AG04450 (cell line): ENCODE measurements at regions not wholly inside any gene's neighbourhood (a gene's known extent, or its start where the extent isn't known, plus 50 kb on each side); places are given as distances from the start of the nearest gene placed in this dataset.

Source experiments
- CTCF ChIA-PET: fragments of 300-600, 350-600 bp; formaldehyde crosslinking; extraction: SDS; loops from one replicate; lab custom pipeline; 2022; ENCODE audit warnings: antibody characterized with exemption, inconsistent platforms; lab: Charles Lee
- POLR2A ChIA-PET: fragments of 350-600 bp; formaldehyde crosslinking; extraction: SDS; loops from one replicate; lab custom pipeline; 2021; ENCODE audit warnings: antibody characterized with exemption, inconsistent platforms; lab: Yijun Ruan, JAX
- DNase-seq: peaks from one replicate; pipeline ENCODE4 v3.0.0-alpha.2; 2011; ENCODE audit warnings: low read depth, low spot score
- H3K27ac ChIP-seq: one replicate; pipeline ENCODE4 v1.5.1; 2012; ENCODE audit warnings: low read depth, low read length, control low read depth
- H3K27me3 ChIP-seq: one replicate; pipeline ENCODE4 v1.6.0; 2012; ENCODE audit warnings: low read length; ENCODE audit not compliant: control insufficient read depth, insufficient read depth
- H3K4me3 ChIP-seq: 2 replicates; pipeline ENCODE4 v1.5.1; 2011; ENCODE audit warnings: mild to moderate bottlenecking, low read depth, low read length, control low read depth
- H3K9me3 ChIP-seq: 2 replicates; pipeline ENCODE4 v1.5.1; 2012; ENCODE audit warnings: low read length; ENCODE audit not compliant: control insufficient read depth, insufficient read depth
- CTCF ChIP-seq: IDR thresholded peaks from 2 replicates; pipeline ENCODE4 v1.5.1; 2011; ENCODE audit warnings: low read depth, low read length, control low read depth, inconsistent platforms

DNA sequence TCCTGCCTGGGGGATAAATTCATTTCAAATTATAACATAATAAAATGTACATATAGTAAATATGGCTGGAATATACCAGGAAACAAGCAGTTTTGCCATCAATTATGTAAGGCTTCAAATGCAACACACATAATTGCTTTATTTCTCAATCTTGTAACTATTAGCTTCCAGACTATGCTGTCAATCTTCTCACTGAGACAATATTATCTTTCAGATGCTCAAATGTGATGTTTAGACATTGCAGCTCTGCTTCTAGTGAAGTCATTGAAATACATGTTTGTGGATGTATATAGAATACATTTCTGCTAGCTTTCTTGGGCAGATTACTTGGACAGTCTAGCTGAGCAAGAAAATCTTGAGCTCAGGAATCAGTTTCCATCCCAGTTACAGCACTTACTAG lies 454.4 kb downstream of the TDRD3 start:
- TF ChIP-seq CTCF, result no peak
- ChIA-PET POLR2A (no interaction called here), CTCF (no interaction called here)
- peaks cover 2% of the 10 kb centered on the region; the same call in 1 of the 2 replicates for H3K9me3 ChIP-seq
- no peak for DNase-seq
- H3K27me3 ChIP-seq, result no peaks in the 10 kb centered on the region
- no peak overlapping the region for H3K27ac ChIP-seq
- no peak overlapping the region for H3K4me3 ChIP-seq

- H3K27ac ChIP-seq, result no peak overlapping the region
- CTCF ChIA-PET, result no interaction called here
- POLR2A ChIA-PET, result no interaction called here
These were observed 453.5 kb downstream of the TDRD3 start for GRCh38 chr13:60850526-60850925.

DNA sequence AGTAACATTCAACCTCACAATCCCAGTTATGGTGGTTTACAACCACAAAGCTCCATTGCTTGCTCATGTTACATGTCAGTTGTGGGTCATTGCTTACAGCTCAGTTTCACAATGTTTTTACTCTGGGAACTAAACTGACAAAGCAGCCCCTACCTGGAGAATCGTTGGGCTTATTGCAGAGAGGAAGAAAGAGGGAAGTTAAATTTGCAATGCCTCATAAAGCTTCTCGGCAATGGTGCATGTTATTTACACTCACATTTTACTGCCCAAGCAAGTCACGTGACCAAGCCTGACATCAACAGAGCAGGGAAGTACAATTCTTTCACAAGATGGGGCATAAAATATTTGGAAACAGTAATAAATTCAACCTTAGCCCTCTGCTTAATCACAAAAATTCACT lies 441.6 kb downstream of the TDRD3 start:
- no peak overlapping the region for H3K4me3 ChIP-seq
- POLR2A ChIA-PET, result no interaction called here
- CTCF ChIA-PET, result no interaction called here
- H3K27me3 ChIP-seq, result no peaks in the 10 kb centered on the region
- no peak for DNase-seq
- no peak overlapping the region for H3K27ac ChIP-seq
- peaks cover 5% of the 10 kb centered on the region for H3K9me3 ChIP-seq
- TF ChIP-seq CTCF, result no peak

More at GRCh38 chr13:60850526-60850925, 453.5 kb downstream of the TDRD3 start:
- TF ChIP-seq CTCF, result no peak
- Histone ChIP-seq H3K27me3 (no peaks in the 10 kb centered on the region), H3K9me3 (peaks cover 3% of the 10 kb centered on the region), H3K4me3 (no peak overlapping the region)
- no peak for DNase-seq

- DNase-seq, result no peak
- TF ChIP-seq CTCF, result no peak
- no peaks in the 10 kb centered on the region for H3K27me3 ChIP-seq
- no peak overlapping the region for H3K4me3 ChIP-seq
- peaks cover 9% of the 10 kb centered on the region for H3K9me3 ChIP-seq
- no peak overlapping the region for H3K27ac ChIP-seq
- ChIA-PET POLR2A (no interaction called here), CTCF (no interaction called here)
These were observed 440.8 kb downstream of the TDRD3 start for GRCh38 chr13:60837806-60838205.

DNA sequence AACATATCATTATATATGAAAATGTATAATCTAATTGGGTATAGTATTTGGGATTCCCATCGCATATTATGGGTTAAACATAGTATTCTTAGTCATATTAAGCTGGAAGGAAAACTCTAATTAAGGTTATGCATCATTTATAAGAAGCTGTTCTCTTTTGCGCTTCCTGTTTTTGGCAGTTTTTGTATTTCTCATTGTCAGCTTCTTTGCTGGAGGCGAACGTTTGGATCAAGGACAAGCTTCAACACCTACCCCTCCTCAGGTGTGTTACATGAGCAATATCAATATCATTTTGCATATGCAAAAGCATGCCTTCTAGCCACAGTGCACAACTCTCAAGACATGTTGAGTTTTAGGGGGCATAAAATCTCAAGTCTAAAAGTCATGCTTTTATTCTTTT lies 439.8 kb downstream of the TDRD3 start:
- Histone ChIP-seq H3K27ac (no peak overlapping the region), H3K4me3 (no peak overlapping the region), H3K9me3 (peaks cover 14% of the 10 kb centered on the region), H3K27me3 (no peaks in the 10 kb centered on the region)
- TF ChIP-seq CTCF, result no peak
- no peak for DNase-seq
- ChIA-PET POLR2A (no interaction called here), CTCF (no interaction called here)
